PFSK-1 (cell line): ENCODE measurements at regions not wholly inside any gene's neighbourhood (a gene's known extent, or its start where the extent isn't known, plus 50 kb on each side); places are given as distances from the start of the nearest gene placed in this dataset.

ENCODE experiments used
- FOXP2 ChIP-seq: optimal IDR thresholded peaks from 2 replicates; pipeline ENCODE3; 2011; ENCODE audit warnings: borderline replicate concordance, control low read depth, inconsistent platforms; ENCODE audit not compliant: insufficient read depth; ENCODE audit errors: extremely low read length, extremely low read depth
- POLR2AphosphoS5 ChIP-seq: IDR thresholded peaks from 2 replicates; pipeline ENCODE4 v1.6.1; 2012; ENCODE audit warnings: low read depth, mild to moderate bottlenecking, control low read depth, low read length, moderate library complexity
- TAF1 ChIP-seq: IDR thresholded peaks from 2 replicates; pipeline ENCODE4 v1.6.1; 2012; ENCODE audit warnings: low read length, control low read depth, borderline replicate concordance; ENCODE audit not compliant: insufficient read depth

DNA sequence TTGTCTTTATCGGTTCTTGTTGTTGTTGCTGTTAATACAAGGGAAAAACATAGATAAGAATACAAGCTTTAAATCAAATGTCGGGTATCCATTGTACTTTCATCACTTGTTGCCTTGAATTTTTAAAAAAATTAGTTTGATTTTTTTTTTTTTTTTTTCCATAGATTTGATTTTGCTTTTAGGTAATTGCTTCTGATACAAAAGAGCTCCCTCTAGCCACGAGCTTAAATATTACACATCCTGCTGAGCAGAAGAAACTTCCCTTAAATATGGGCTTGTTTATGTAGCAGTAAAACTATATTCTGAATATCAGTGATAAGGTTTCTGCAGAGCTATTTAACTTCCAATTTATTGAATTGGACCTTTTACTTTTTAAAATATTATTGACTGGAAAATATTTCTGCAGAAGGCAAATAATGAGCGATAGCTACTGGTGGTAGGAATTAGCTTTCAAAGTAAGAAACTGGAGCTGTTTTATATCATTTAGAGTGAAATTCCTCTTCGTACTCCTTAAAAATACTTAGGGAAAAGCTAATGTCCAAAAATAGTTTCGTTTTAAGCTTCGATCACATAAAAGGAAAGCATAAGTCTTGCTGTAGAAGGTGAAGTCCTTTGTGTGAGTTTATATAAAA, 216.9 kb downstream of the POLR1F start:
- no peak for TF ChIP-seq FOXP2
- TF ChIP-seq TAF1, result no peak
- no peak for TF ChIP-seq POLR2AphosphoS5
